Upper lobe of left lung (tissue), 6 donors: ENCODE measurements at regions not wholly inside any gene's neighbourhood (a gene's known extent, or its start where the extent isn't known, plus 50 kb on each side); places are given as distances from the start of the nearest gene placed in this dataset.

ENCODE experiments used
- ATAC-seq, 2 donors: fragments of 200-7000 bp; cut with Tn5 transposase; one replicate each; pipeline ENCODE4 v1.9.1; 2022; ENCODE audit warnings: mild to moderate bottlenecking in 2 of 2, moderate library complexity in 2 of 2; ENCODE audit not compliant: low FRiP score in 2 of 2
- DNase-seq, 2 donors: peaks; one replicate each; pipeline ENCODE4 v3.0.0-alpha.2; 2019 to 2020
- H3K27ac ChIP-seq, 4 donors: fragments of 200-600 bp; sonication (generic); one replicate each; pipeline ENCODE4 v1.5.1; 2016 to 2019
- H3K27me3 ChIP-seq, 4 donors: fragments of 200-600 bp; sonication (generic); one replicate each; pipeline ENCODE4 v1.5.1; 2017 to 2019
- H3K36me3 ChIP-seq, 4 donors: fragments of 200-600 bp; sonication (generic); one replicate each; pipeline ENCODE4 v1.5.1; 2016 to 2019
- H3K4me1 ChIP-seq, 4 donors: fragments of 200-600 bp; sonication (generic); one replicate each; pipeline ENCODE4 v1.5.1; 2018 to 2019
- H3K4me3 ChIP-seq, 4 donors: fragments of 200-600 bp; sonication (generic); one replicate each; pipeline ENCODE4 v1.5.1; 2017 to 2019; ENCODE audit warnings: mild to moderate bottlenecking in 2 of 4, moderate library complexity in 1 of 4
- H3K9me3 ChIP-seq, 4 donors: fragments of 200-600 bp; sonication (generic); one replicate each; pipeline ENCODE4 v1.5.1; 2018 to 2019
- CTCF ChIP-seq, 6 experiments: fragments of 450-650 bp in 4 of 6; fragments of 200-600 bp in 2 of 6; sonication (generic) in 2 of 6; IDR thresholded peaks; one replicate each; pipeline ENCODE4 v1.5.1; 2016 to 2019; ENCODE audit warnings: antibody characterized with exemption in 6 of 6
- EP300 ChIP-seq, 4 donors: sonication (generic); formaldehyde crosslinking; IDR thresholded peaks; one replicate each; pipeline ENCODE4 v1.5.1; 2017; ENCODE audit warnings: antibody characterized with exemption in 4 of 4, control low read depth in 2 of 4
- POLR2A ChIP-seq, 4 donors: fragments of 450-650 bp; IDR thresholded peaks; one replicate each; pipeline ENCODE4 v1.5.1; 2016 to 2017; ENCODE audit warnings: antibody characterized with exemption in 4 of 4, mild to moderate bottlenecking in 2 of 4
- POLR2AphosphoS5 ChIP-seq, 2 donors: sonication (generic); formaldehyde crosslinking; IDR thresholded peaks; one replicate each; pipeline ENCODE4 v1.5.1; 2017; ENCODE audit warnings: antibody characterized with exemption in 2 of 2
- WGBS, 2 donors: methylation state at CpG; one replicate each; pipeline ENCODE4 v1.1.5; 2017 to 2018; 5-methylcytosine and 5-hydroxymethylcytosine counted together
- donor health status: DM: no; HTN: no; CAD: no; lungs with moderate emphysema.
- donor health status: DM: no; HTN: yes; CAD: no; lungs with severe emphysema.

- no peaks in the 10 kb centered on the region for H3K4me1 ChIP-seq
- no peak overlapping the region for H3K4me3 ChIP-seq
- 75 to 86% methylated on average over 2 of the region's 2 CpGs for WGBS, 2 donors
- no peaks in the 10 kb centered on the region for H3K36me3 ChIP-seq
- no peaks in the 10 kb centered on the region for H3K9me3 ChIP-seq
- no peaks in the 10 kb centered on the region for H3K27me3 ChIP-seq
- TF ChIP-seq EP300 (IDR thresholded peaks at IDR 0.05), result no peak
- TF ChIP-seq POLR2AphosphoS5 (IDR thresholded peaks at IDR 0.05), result no peak
- TF ChIP-seq CTCF (IDR thresholded peaks at IDR 0.05), result no peak
- no peak for TF ChIP-seq POLR2A (IDR thresholded peaks at IDR 0.05)
- DNase-seq, result no peak
- ATAC-seq, result no peak
- no peak overlapping the region for H3K27ac ChIP-seq
Observed at GRCh38 chr10:63773962-63774361, 252.8 kb downstream of the REEP3 start.

DNA sequence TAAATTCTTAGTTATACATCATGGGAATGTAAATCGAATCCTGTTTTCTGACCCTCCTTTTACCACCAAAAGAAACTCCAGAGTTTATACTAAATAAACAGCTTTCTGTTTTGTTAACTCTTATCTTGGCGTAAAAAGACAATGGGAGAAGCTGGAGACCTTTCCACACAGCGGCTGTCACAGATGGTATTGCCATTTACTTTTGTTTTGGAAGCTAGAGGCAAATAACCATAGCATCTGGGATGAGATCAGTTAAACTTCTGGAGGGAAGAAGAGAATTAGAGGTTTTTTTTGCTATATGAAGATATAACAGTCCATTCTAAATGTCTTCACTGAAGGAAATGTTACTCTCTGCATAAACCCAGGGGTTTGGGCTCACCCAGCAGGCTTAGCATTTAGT, 258.9 kb downstream of the REEP3 start:
- DNase-seq (no peak), ATAC-seq (no peak)
- Histone ChIP-seq H3K27me3 (no peaks in the 10 kb centered on the region), H3K9me3 (no peaks in the 10 kb centered on the region), H3K4me1 (no peaks in the 10 kb centered on the region), H3K4me3 (no peak overlapping the region), H3K36me3 (no peaks in the 10 kb centered on the region), H3K27ac (no peak overlapping the region)
- 61 to 62% methylated on average over 3 of the region's 3 CpGs for WGBS, 2 donors
- no peak for TF ChIP-seq POLR2A (IDR thresholded peaks at IDR 0.05)
- no peak for TF ChIP-seq EP300 (IDR thresholded peaks at IDR 0.05)
- no peak for TF ChIP-seq CTCF (IDR thresholded peaks at IDR 0.05)
- no peak for TF ChIP-seq POLR2AphosphoS5 (IDR thresholded peaks at IDR 0.05)

- Histone ChIP-seq H3K36me3 (no peaks in the 10 kb centered on the region), H3K4me3 (no peak overlapping the region), H3K4me1 (no peaks in the 10 kb centered on the region), H3K27ac (no peak overlapping the region), H3K27me3 (no peaks in the 10 kb centered on the region), H3K9me3 (no peaks in the 10 kb centered on the region)
- no peak for ATAC-seq
- DNase-seq, result no peak
- 76 to 96% methylated on average over 3 of the region's 3 CpGs for WGBS, 2 donors
- no peak for TF ChIP-seq POLR2AphosphoS5 (IDR thresholded peaks at IDR 0.05)
Observed at GRCh38 chr10:63781226-63781625, 260.0 kb downstream of the REEP3 start.

GRCh38 chr10:63783882-63784281, 262.7 kb downstream of the REEP3 start:
- H3K4me3 ChIP-seq, result no peak overlapping the region
- no peaks in the 10 kb centered on the region for H3K4me1 ChIP-seq
- TF ChIP-seq CTCF (IDR thresholded peaks at IDR 0.05) (no peak), EP300 (IDR thresholded peaks at IDR 0.05) (no peak), POLR2A (IDR thresholded peaks at IDR 0.05) (no peak), POLR2AphosphoS5 (IDR thresholded peaks at IDR 0.05) (no peak)
- no peaks in the 10 kb centered on the region for H3K27me3 ChIP-seq
- ATAC-seq (no peak), DNase-seq (no peak)
- WGBS, 2 donors, result 86 to 95% methylated on average over 1 of the region's 1 CpG
- H3K9me3 ChIP-seq, result no peaks in the 10 kb centered on the region
- no peak overlapping the region for H3K27ac ChIP-seq
- H3K36me3 ChIP-seq, result no peaks in the 10 kb centered on the region

DNA sequence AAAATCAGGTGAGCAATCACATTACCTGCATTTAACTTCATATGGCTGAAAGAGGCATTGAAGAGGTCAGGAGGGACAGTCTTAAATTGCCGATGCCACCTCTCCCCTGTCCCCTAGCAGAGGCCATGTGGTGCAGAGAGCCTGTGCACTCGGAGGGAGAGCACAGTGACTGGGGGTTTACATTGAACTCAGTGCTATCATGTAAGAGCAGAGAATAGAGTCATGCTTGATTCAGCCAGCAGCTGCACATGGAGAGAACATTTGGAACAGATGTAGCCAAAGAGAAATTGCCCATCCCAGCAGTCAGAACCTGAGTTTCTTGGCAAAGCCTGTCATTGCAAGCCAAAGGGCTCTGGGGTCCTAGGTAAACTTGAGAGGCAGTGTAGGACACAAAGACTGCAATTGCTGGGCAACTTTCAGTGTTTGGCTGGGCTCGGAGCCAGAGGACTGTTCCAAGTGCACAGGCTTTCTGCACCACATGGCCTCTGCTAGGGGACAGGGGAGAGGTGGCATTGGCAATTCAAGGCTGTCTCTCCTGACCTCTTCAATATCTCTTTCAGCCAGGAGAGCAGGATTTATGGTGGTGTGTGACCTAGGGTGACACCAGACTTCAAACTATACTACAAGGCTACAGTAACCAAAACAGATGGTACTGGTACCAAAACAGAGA, 267.1 kb downstream of the REEP3 start:
- ATAC-seq, result no peak

More for the DNA sequence above, 267.1 kb downstream of the REEP3 start:
- Histone ChIP-seq H3K36me3 (no peaks in the 10 kb centered on the region), H3K4me1 (no peaks in the 10 kb centered on the region), H3K9me3 (no peaks in the 10 kb centered on the region), H3K4me3 (no peak overlapping the region), H3K27ac (no peak overlapping the region), H3K27me3 (no peaks in the 10 kb centered on the region)
- DNase-seq, result no peak
- WGBS, 2 donors, result 78 to 92% methylated on average over 2 to 3 of the region's 3 CpGs
- TF ChIP-seq EP300 (IDR thresholded peaks at IDR 0.05) (no peak), POLR2AphosphoS5 (IDR thresholded peaks at IDR 0.05) (no peak), POLR2A (IDR thresholded peaks at IDR 0.05) (no peak), CTCF (IDR thresholded peaks at IDR 0.05) (no peak)
